T-helper 2 cell treated with Interferon-gamma antibody and Interleukin-4, amounts not matched to agents 100 ng/mL and 5 ng/mL, for 36 hours (primary cell): ENCODE measurements at regions not wholly inside any gene's neighbourhood (a gene's known extent, or its start where the extent isn't known, plus 50 kb on each side); places are given as distances from the start of the nearest gene placed in this dataset.

Source experiments
- intact Hi-C: fragments of 100-400 bp; cut with micrococcal nuclease; formaldehyde crosslinking; loops from one replicate; pipeline ENCODE4 v1.15.1; 2023

- intact Hi-C loops: no loop called here
Measured at GRCh38 chr3:70386846-70387245, 74.4 kb upstream of the MDFIC2 start.

GRCh38 chr3:70386043-70386442 lies 73.6 kb upstream of the MDFIC2 start:
- intact Hi-C loops: no loop called here

- intact Hi-C loops: no loop called here
Measured at GRCh38 chr3:70383360-70383831, 71.0 kb upstream of the MDFIC2 start.

GRCh38 chr3:70374179-70374578 lies 61.7 kb upstream of the MDFIC2 start:
- intact Hi-C loops: no loop called here
